ENCODE measurements at regions not wholly inside any gene's neighbourhood (a gene's known extent, or its start where the extent isn't known, plus 50 kb on each side); places are given as distances from the start of the nearest gene placed in this dataset.

DNA sequence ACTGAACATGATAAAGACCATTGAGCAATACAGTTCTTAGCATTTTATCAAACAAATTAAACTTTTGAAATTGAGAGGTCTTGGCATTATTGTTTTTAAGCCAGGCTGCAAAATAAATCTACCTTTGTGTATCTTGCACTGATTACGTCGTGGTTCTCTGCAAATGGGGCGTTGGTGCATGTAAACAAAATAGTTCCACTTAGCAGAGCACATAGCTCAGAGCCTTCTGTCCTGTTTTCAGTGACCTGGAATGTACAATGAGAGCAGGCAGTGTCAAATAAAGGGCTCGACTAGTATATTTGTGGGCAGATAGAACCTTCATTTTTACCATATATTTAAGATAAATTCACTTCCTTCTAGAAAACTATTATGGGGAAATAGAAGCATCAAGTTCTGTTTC, 333.9 kb upstream of the SMIM30 start:
- in situ Hi-C loops (cut with HindIII; ENCODE audit: low pct_unique_long_range_greater_than_20kb, low sequenced_read_pairs): no loop called here
- no peak for DNase-seq (ENCODE audit: low read depth, low spot score)

DNA sequence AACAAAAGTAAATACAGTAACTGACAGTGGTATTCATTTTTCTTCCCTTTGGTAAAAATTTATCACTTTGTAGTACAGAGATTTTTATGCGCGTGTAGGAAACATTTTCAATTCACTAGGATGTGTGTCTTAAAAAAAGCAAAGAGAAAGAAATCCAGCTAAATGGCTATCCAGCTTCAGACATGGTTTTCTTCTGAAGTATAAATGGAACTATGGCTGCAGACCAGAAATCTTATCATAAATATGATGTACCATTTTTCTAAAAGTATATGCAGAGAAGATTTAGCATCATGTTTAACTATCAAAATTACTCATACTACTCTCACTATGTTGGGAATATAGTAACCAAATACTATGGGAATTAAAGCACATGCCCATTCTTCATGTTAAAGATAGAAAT, 328.4 kb upstream of the SMIM30 start:
- DNase-seq (ENCODE audit: low read depth, low spot score): no peak
- in situ Hi-C loops (cut with HindIII; ENCODE audit: low pct_unique_long_range_greater_than_20kb, low sequenced_read_pairs): no loop called here

DNA sequence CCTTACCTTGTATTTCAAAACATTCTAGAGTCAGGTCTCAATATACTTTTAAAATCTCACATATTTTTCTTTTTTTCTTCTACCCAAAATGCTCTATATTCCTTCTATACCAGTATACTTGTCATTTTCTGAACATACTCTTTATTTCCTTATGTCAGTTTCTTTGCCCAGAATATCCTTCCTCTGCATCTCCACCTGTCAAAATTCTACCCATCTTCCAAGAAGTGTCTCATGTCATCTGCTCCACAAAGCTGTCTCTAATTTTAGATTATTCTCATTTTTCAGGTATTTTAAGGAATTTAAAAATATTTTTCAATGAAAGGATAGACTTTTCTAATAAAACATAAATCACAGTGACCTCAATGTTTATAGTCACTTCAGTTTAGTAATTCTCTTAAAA, 328.0 kb upstream of the SMIM30 start:
- DNase-seq (ENCODE audit: low read depth, low spot score): no peak
- in situ Hi-C loops (cut with HindIII; ENCODE audit: low pct_unique_long_range_greater_than_20kb, low sequenced_read_pairs): no loop called here

DNA sequence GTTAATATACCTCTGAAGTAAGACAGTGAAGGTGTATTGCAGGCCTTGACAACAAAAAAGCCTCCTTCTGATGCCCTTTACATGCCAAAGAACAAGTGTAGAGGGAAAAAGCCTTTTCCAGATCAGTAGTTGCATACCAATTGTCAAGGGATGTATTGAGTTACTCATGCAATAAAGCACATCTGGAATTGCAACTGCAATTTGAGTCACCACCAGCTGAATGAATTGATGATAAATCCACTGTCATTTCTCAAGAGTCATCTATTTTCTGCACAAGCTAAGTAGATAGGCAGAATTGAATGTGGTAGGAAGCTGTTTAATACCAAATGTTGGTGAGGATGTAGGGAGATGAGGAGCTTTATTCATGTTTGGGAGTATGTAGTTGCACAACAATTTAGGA, 325.9 kb upstream of the SMIM30 start:
- in situ Hi-C loops (cut with HindIII; ENCODE audit: low pct_unique_long_range_greater_than_20kb, low sequenced_read_pairs): no loop called here

DNA sequence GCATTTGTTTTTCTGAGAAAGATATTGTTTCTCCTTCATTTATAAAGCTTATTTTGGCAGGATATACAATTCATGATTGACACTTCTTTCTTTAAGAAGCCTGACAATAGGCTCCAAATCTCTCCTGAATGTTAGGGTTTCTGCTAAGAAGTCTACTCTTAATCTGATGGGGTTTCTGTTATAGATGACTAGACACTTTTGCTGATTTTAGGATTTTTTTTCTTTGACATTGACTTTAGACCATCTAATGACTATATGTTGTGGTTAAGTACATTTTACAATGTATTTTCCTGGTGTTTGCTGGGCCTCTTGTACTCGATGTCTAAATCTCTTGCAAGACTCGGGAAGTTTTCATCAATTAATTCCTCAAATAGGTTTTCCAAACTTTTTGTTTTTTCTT, 321.8 kb upstream of the SMIM30 start:
- DNase-seq (ENCODE audit: low read depth, low spot score): no peak
- in situ Hi-C loops (cut with HindIII; ENCODE audit: low pct_unique_long_range_greater_than_20kb, low sequenced_read_pairs): no loop called here

More for the DNA sequence above, 325.9 kb upstream of the SMIM30 start:
- no peak for DNase-seq (ENCODE audit: low read depth, low spot score)

- DNase-seq (ENCODE audit: low read depth, low spot score): no peak
Observed at GRCh38 chr7:113431406-113431805, 313.1 kb upstream of the SMIM30 start.

GRCh38 chr7:113424185-113424817, 305.9 kb upstream of the SMIM30 start:
- no peak for DNase-seq (ENCODE audit: low read depth, low spot score)
- in situ Hi-C loops (cut with HindIII; ENCODE audit: low pct_unique_long_range_greater_than_20kb, low sequenced_read_pairs): no loop called here

More at GRCh38 chr7:113431406-113431805, 313.1 kb upstream of the SMIM30 start:
- in situ Hi-C loops (cut with HindIII; ENCODE audit: low pct_unique_long_range_greater_than_20kb, low sequenced_read_pairs): no loop called here

DNA sequence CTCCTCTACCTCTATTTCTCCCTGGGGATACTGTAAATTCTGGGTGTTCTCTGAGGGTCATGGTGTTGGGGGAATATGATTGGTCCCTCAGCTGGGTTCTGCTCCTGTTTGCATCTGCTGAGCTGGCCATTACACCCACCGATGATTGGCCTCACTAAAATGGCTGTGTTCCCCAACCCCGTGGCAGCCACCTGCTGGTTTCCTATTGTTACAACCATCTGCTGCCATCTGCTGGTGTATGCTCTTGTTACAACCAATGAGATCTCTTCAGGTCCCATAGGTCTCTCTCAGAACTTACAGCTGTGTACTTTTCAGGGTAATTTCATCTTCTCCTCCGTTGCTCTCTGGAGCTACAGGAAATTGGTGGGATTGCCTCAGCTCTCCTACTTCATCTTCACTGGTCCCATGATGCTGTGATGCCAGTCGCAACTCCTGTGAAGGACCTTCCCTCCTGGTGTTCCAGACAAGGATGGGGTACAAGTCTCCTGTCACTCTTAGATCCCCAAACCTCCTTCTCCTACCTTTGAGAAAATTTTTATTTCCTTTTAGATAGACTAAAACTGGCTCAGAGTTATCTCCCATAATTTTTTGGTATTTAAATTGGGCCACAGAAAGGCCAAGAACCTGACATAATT, 303.5 kb upstream of the SMIM30 start:
- in situ Hi-C loops (cut with HindIII; ENCODE audit: low pct_unique_long_range_greater_than_20kb, low sequenced_read_pairs): no loop called here

GRCh38 chr7:113414401-113415035, 296.2 kb upstream of the SMIM30 start:
- in situ Hi-C loops (cut with HindIII; ENCODE audit: low pct_unique_long_range_greater_than_20kb, low sequenced_read_pairs): no loop called here
- no peak for DNase-seq (ENCODE audit: low read depth, low spot score)

More for the DNA sequence above, 303.5 kb upstream of the SMIM30 start:
- DNase-seq (ENCODE audit: low read depth, low spot score): peak; percentile 96

DNA sequence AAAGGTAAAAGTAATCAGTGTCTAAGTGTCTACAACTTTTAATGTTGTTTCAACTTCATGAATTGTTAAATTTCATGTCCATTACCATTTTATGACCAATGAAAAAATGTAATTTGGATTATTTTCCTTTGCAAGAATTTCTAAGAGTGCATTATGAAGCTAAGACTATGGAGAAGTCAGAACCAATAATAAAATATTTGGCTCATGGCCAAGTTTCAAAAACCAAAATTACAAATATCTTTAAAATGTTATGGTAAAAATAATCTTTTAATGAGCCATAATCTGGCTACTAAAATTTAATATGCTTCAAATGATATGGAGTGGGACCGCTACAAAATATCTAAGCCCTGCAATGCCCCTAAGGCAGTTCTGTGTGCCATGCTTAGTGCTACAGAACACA, 294.1 kb upstream of the SMIM30 start:
- in situ Hi-C loops (cut with HindIII; ENCODE audit: low pct_unique_long_range_greater_than_20kb, low sequenced_read_pairs): no loop called here
- DNase-seq (ENCODE audit: low read depth, low spot score): no peak

DNA sequence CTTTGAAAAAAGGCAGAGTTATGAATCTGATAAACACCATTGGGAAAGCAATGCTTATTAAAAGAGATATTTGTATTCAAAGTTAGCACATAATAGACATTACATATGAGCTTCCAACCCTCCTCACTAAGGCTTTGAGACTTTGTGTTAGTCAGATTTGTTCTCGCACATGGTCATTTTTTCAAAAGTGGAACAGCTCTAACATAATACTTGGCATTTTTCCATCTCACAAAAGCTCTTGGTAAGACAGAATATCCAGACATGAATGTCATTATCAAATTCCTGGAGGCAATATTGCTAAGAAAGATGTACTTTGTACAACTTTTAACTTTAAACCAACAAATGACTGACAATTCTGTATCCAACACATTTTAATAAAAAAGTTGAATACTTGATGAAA, 292.4 kb upstream of the SMIM30 start:
- no peak for DNase-seq (ENCODE audit: low read depth, low spot score)
- in situ Hi-C loops (cut with HindIII; ENCODE audit: low pct_unique_long_range_greater_than_20kb, low sequenced_read_pairs): no loop called here

GRCh38 chr7:113408999-113409398, 290.6 kb upstream of the SMIM30 start:
- in situ Hi-C loops (cut with HindIII; ENCODE audit: low pct_unique_long_range_greater_than_20kb, low sequenced_read_pairs): no loop called here
- DNase-seq (ENCODE audit: low read depth, low spot score): no peak

DNA sequence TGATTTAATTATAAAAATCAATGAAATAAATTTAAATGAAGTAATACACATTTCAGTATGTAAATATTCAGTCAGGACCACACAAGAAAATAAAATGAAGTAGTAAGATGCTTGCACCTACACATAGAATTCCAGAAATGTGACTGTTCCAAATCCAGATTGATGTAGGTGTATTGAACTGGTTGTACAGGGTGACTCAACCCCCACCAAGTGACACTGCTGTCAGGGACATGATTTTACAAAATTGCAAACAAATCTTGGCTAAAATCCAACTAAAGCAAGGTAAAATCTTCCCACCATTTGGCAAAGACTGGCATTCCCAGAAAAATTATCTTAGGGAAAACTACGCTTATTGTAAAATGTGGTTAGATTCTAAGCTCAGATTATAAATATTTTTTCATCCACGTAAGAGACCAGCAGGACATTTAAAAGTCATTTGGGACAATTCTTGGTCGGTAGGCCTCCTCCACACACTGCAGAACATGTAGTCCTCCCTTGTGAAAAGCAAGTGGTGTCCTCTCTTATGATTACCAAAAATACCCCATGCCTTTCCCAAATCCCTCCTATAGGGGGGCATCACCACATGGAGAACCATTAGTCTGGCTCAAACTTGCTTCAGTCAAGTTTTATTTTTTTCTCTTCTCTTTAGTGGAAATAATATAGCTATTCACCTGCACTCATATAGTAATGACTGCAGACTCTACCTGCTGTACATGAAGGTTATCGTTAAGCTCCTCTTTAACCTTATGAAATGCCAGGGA, 287.1 kb upstream of the SMIM30 start:
- no peak for DNase-seq (ENCODE audit: low read depth, low spot score)
- in situ Hi-C loops (cut with HindIII; ENCODE audit: low pct_unique_long_range_greater_than_20kb, low sequenced_read_pairs): no loop called here

DNA sequence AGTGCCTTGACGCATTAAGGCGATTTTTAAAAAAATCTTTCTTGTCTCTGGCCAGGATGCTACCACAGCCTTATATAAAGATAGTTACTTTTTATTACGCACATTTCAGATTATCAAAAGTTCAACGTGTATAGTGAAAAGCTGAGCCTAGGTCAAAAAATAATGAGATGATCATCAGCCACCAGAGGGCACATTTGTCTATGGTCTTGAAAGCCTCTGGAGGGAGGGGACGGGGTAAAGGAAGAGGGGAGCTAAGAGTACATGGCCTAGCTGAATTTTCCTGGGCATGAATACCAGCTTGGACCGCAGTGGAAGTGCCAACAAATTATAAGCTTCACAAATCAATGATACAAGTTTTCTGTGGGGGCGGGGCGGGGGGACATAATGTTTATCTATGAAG, 285.9 kb upstream of the SMIM30 start:
- peak; percentile 78 for DNase-seq (ENCODE audit: low read depth, low spot score)
- in situ Hi-C loops (cut with HindIII; ENCODE audit: low pct_unique_long_range_greater_than_20kb, low sequenced_read_pairs): no loop called here

GRCh38 chr7:113402482-113402881, 284.1 kb upstream of the SMIM30 start:
- no peak for DNase-seq (ENCODE audit: low read depth, low spot score)
- in situ Hi-C loops (cut with HindIII; ENCODE audit: low pct_unique_long_range_greater_than_20kb, low sequenced_read_pairs): no loop called here

GRCh38 chr7:113402005-113402404, 283.7 kb upstream of the SMIM30 start:
- in situ Hi-C loops (cut with HindIII; ENCODE audit: low pct_unique_long_range_greater_than_20kb, low sequenced_read_pairs): no loop called here
- DNase-seq (ENCODE audit: low read depth, low spot score): no peak

- in situ Hi-C loops (cut with HindIII; ENCODE audit: low pct_unique_long_range_greater_than_20kb, low sequenced_read_pairs): no loop called here
- no peak for DNase-seq (ENCODE audit: low read depth, low spot score)
Observed at GRCh38 chr7:113394856-113395255, 276.5 kb upstream of the SMIM30 start.

DNA sequence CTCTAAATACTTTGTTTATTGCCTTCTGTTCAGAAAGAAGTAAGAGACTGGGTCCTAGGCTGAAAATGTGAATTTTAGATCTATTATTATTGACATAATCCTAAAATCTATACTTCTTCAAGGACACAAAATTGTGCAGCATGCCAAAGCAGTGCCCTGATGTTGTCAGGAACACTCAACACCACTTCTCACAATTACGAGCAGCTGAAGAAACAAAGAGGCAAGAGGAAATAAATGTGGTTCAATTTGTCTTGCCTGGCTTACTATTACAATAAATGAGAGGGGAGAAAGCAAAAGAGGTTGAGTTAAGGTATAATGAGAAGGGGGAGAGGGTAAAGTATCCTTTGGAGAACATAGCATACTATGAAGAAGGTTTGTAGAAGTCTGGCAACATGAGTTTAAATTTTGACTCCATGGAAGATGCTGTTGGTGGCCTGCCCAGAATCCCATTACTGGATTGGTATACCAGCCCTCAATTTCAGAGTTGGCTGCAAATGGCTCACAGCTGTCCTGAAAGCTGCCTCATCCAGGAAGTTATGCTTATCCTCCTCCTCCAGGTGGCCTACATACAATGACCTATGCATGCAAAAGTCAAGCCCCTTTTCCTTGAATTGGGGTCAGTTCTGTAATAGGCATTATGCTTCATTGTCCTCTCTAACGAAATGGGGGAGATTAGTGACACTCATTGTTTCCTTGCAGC, 274.6 kb upstream of the SMIM30 start:
- in situ Hi-C loops (cut with HindIII; ENCODE audit: low pct_unique_long_range_greater_than_20kb, low sequenced_read_pairs): no loop called here

More for the DNA sequence above, 274.6 kb upstream of the SMIM30 start:
- no peak for DNase-seq (ENCODE audit: low read depth, low spot score)
